Smooth muscle cell (in vitro differentiated cells): ENCODE measurements at regions not wholly inside any gene's neighbourhood (a gene's known extent, or its start where the extent isn't known, plus 50 kb on each side); places are given as distances from the start of the nearest gene placed in this dataset.
"Not testable (repeated sequence)": the region's sequence is repeated elsewhere in the genome, so short reads cannot be mapped to it uniquely, and the experiment has no call there.

Experiments
- DNase-seq: peaks from one replicate; lab custom pipeline; 2025; ENCODE audit not compliant: unreplicated experiment; lab: John Stamatoyannopoulos, UW
- H2AFZ ChIP-seq: fragments of 200-600 bp; sonication (generic); 2 replicates; pipeline ENCODE4 v1.6.0; 2016; ENCODE audit warnings: antibody characterized with exemption, low read depth, mild to moderate bottlenecking
- H3F3A ChIP-seq: fragments of 200-600 bp; sonication (generic); 2 replicates; pipeline ENCODE4 v1.6.0; 2017; ENCODE audit warnings: antibody characterized with exemption, low read depth
- H3K27ac ChIP-seq: fragments of 200-600 bp; sonication (generic); 2 replicates; pipeline ENCODE4 v1.5.1; 2016; ENCODE audit warnings: low read depth, mild to moderate bottlenecking
- H3K27me3 ChIP-seq: fragments of 200-600 bp; sonication (generic); 2 replicates; pipeline ENCODE4 v1.6.1; 2016; ENCODE audit warnings: low read depth, mild to moderate bottlenecking
- H3K36me3 ChIP-seq: fragments of 200-600 bp; sonication (generic); 2 replicates; pipeline ENCODE4 v1.5.1; 2016; ENCODE audit warnings: low read depth
- H3K4me1 ChIP-seq: fragments of 200-600 bp; sonication (generic); 2 replicates; pipeline ENCODE4 v1.5.1; 2016; ENCODE audit warnings: low read depth
- H3K4me2 ChIP-seq: fragments of 200-600 bp; sonication (generic); 2 replicates; pipeline ENCODE4 v1.6.0; 2016; ENCODE audit warnings: mild to moderate bottlenecking
- H3K4me3 ChIP-seq: fragments of 200-600 bp; sonication (generic); 2 replicates; pipeline ENCODE4 v1.5.1; 2016; ENCODE audit warnings: mild to moderate bottlenecking
- H3K79me2 ChIP-seq: fragments of 200-600 bp; sonication (generic); 2 replicates; pipeline ENCODE4 v1.6.0; 2016; ENCODE audit warnings: low read depth, mild to moderate bottlenecking
- H3K9ac ChIP-seq: fragments of 200-600 bp; sonication (generic); 2 replicates; pipeline ENCODE4 v1.6.0; 2016; ENCODE audit warnings: low read depth
- H3K9me3 ChIP-seq: fragments of 200-600 bp; sonication (generic); replicated peaks from 2 replicates; pipeline ENCODE4 v1.5.1; 2016; ENCODE audit warnings: low read depth
- H4K20me1 ChIP-seq: fragments of 200-600 bp; sonication (generic); 2 replicates; pipeline ENCODE4 v1.6.0; 2016; ENCODE audit warnings: low read depth
- CTCF ChIP-seq: fragments of 200-600 bp; sonication (generic); IDR thresholded peaks from 2 replicates; pipeline ENCODE4 v1.5.1; 2017; ENCODE audit warnings: borderline replicate concordance, mild to moderate bottlenecking, antibody characterized with exemption; ENCODE audit not compliant: insufficient read depth, poor library complexity, severe bottlenecking
- WGBS: methylation state at CpG from one replicate; pipeline ENCODE4 v1.1.7; 2016; ENCODE audit warnings: low lambda C conversion rate; 5-methylcytosine and 5-hydroxymethylcytosine counted together

GRCh38 chr12:127048057-127048456 is 1218.9 kb upstream of the TMEM132C start:
- no peak for DNase-seq
- H3F3A ChIP-seq = no peaks in the 10 kb centered on the region
- H3K27me3 ChIP-seq = no peaks in the 10 kb centered on the region
- H3K4me2 ChIP-seq = no peak overlapping the region
- no peak overlapping the region for H2AFZ ChIP-seq
- H4K20me1 ChIP-seq = no peaks in the 10 kb centered on the region
- H3K79me2 ChIP-seq = no peaks in the 10 kb centered on the region
- no peaks in the 10 kb centered on the region for H3K4me1 ChIP-seq
- no peaks in the 10 kb centered on the region for H3K36me3 ChIP-seq
- no peak overlapping the region for H3K4me3 ChIP-seq
- no peaks in the 10 kb centered on the region for H3K9me3 ChIP-seq
- no peak for TF ChIP-seq CTCF
- 76% methylated on average over 1 of the region's 1 CpG for WGBS
- H3K9ac ChIP-seq = no peak overlapping the region
- no peak overlapping the region for H3K27ac ChIP-seq

- H3K79me2 ChIP-seq, H3K9ac ChIP-seq, H4K20me1 ChIP-seq, DNase-seq, H3K27ac ChIP-seq, H3K27me3 ChIP-seq, H3K4me2 ChIP-seq, H2AFZ ChIP-seq, H3F3A ChIP-seq, H3K4me3 ChIP-seq, H3K4me1 ChIP-seq, H3K36me3 ChIP-seq, H3K9me3 ChIP-seq: not testable (repeated sequence)
- 91% methylated on average over 6 of the region's 6 CpGs for WGBS
Observed at GRCh38 chr12:127048525-127048924, 1218.4 kb upstream of the TMEM132C start.

DNA sequence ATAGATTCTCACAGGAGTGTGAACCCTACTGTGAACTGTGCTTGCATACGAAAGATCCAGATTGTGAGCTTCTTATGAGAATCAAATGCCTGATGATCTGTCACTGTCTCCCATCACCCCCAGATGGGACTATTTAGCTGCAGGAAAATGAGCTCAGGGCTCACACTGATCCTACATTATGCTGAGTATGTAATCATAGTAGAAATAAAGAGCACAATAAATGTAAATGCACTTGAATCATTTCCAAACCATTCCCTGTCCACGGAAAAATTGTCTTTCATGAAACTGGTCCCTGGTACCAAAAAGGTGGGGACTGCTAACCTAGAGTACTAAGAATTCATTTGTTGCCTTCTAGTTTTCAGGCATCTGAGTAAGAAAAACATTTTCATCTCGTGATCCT is 1215.8 kb upstream of the TMEM132C start:
- no peaks in the 10 kb centered on the region for H3K4me1 ChIP-seq
- H3K4me2 ChIP-seq = no peak overlapping the region
- no peak overlapping the region for H2AFZ ChIP-seq
- no peaks in the 10 kb centered on the region for H3K27me3 ChIP-seq
- WGBS = 73% methylated on average over 3 of the region's 3 CpGs
- no peaks in the 10 kb centered on the region for H3F3A ChIP-seq
- no peaks in the 10 kb centered on the region for H3K79me2 ChIP-seq
- no peaks in the 10 kb centered on the region for H3K9me3 ChIP-seq
- no peak overlapping the region for H3K4me3 ChIP-seq
- no peak for DNase-seq
- H3K27ac ChIP-seq = no peak overlapping the region
- no peak for TF ChIP-seq CTCF
- no peaks in the 10 kb centered on the region for H3K36me3 ChIP-seq
- H4K20me1 ChIP-seq = no peaks in the 10 kb centered on the region
- H3K9ac ChIP-seq = no peak overlapping the region

DNA sequence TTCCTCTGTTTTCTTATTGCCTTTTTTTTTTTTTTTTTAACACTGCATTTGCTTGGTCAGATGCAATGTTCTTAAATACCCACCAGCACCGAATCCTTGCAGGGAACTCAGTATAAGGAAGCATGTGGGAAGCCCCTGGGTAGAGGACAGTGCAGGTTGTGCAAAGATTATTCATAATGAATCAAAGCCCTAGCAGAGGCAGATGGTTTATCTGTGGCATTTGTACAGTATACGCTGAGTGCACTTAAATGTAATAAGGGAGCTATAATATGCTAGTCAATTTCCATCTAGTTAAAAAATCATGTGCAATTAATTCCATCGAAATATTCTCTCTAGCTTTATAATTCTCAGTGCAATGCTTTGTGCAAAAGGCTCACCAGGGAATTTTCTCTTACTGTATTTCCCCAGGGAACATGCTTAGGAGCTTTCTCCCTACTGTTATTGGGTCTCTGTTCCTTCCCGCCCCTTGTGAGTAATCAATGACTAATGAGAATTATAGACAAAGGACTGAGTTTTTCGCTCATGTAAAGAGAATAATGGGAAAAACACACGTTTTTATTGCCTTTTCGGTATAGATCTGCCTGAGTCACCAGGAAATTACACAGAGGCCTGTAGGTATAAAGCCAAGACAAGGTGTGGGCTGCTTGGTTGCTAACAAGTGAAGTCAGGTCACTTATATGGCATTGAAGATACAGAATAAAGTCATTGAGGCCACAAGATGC is 1214.3 kb upstream of the TMEM132C start:
- Histone ChIP-seq H4K20me1 (no peaks in the 10 kb centered on the region), H3K9me3 (no peaks in the 10 kb centered on the region), H3F3A (no peaks in the 10 kb centered on the region), H3K9ac (no peak overlapping the region), H3K27ac (no peak overlapping the region), H3K4me2 (no peak overlapping the region), H3K79me2 (no peaks in the 10 kb centered on the region), H3K27me3 (no peaks in the 10 kb centered on the region), H3K4me3 (no peak overlapping the region), H2AFZ (no peak overlapping the region), H3K36me3 (no peaks in the 10 kb centered on the region), H3K4me1 (no peaks in the 10 kb centered on the region)
- WGBS = 67% methylated on average over 7 of the region's 7 CpGs
- TF ChIP-seq CTCF = no peak
- no peak for DNase-seq
